Endodermal cell (in vitro differentiated cells): ENCODE measurements at regions not wholly inside any gene's neighbourhood (a gene's known extent, or its start where the extent isn't known, plus 50 kb on each side); places are given as distances from the start of the nearest gene placed in this dataset.

Experiments
- DNase-seq: peaks from one replicate; pipeline ENCODE4 v3.0.0-alpha.2; 2017
- H3K27ac ChIP-seq: 2 replicates; pipeline ENCODE4 v1.5.1; 2013; ENCODE audit warnings: mild to moderate bottlenecking, low read depth, low read length, moderate library complexity
- H3K27me3 ChIP-seq: 2 replicates; pipeline ENCODE4 v1.6.1; 2013; ENCODE audit warnings: mild to moderate bottlenecking, low read length, moderate library complexity; ENCODE audit not compliant: insufficient read depth, control insufficient read depth, poor library complexity, severe bottlenecking
- H3K36me3 ChIP-seq: 2 replicates; pipeline ENCODE4 v1.7.0; 2013; ENCODE audit warnings: mild to moderate bottlenecking, low read length, moderate library complexity; ENCODE audit not compliant: control insufficient read depth, insufficient read depth
- H3K4me1 ChIP-seq: one replicate; pipeline ENCODE4 v1.7.0; 2013; ENCODE audit warnings: low read length; ENCODE audit not compliant: control insufficient read depth, insufficient read depth
- H3K4me3 ChIP-seq: 2 replicates; pipeline ENCODE4 v1.5.1; 2013; ENCODE audit warnings: mild to moderate bottlenecking, low read length, moderate library complexity
- H3K9ac ChIP-seq: 2 replicates; pipeline ENCODE4 v1.6.1; 2013; ENCODE audit warnings: mild to moderate bottlenecking, low read length, moderate library complexity; ENCODE audit not compliant: poor library complexity, severe bottlenecking; ENCODE audit errors: extremely low read depth
- H3K9me3 ChIP-seq: 2 replicates; pipeline ENCODE4 v1.6.1; 2013; ENCODE audit warnings: mild to moderate bottlenecking, low read length, moderate library complexity; ENCODE audit not compliant: control insufficient read depth
- H3K27ac Mint-ChIP-seq: 2 replicates; pipeline ENCODE4 v1.8.0; 2020; ENCODE audit warnings: mixed read lengths
- H3K27me3 Mint-ChIP-seq: 2 replicates; pipeline ENCODE4 v1.8.0; 2021; ENCODE audit warnings: mild to moderate bottlenecking, mixed read lengths; ENCODE audit not compliant: insufficient read depth
- H3K36me3 Mint-ChIP-seq: 2 replicates; pipeline ENCODE4 v1.8.0; 2020; ENCODE audit warnings: low read depth, mixed read lengths
- H3K4me1 Mint-ChIP-seq: 2 replicates; pipeline ENCODE4 v1.8.0; 2020; ENCODE audit warnings: mixed read lengths
- H3K4me3 Mint-ChIP-seq: 2 replicates; pipeline ENCODE4 v1.8.0; 2020; ENCODE audit warnings: mild to moderate bottlenecking, moderate library complexity, mixed read lengths
- H3K9me3 Mint-ChIP-seq: 2 replicates; pipeline ENCODE4 v1.8.0; 2020; ENCODE audit warnings: mild to moderate bottlenecking, mixed read lengths
- CTCF ChIP-seq: fragments of 200-600 bp; sonication (generic); conservative IDR thresholded peaks from 2 replicates; pipeline ENCODE4 v1.5.0; 2021; ENCODE audit warnings: antibody characterized with exemption, mild to moderate bottlenecking
- WGBS, 2 experiments: methylation state at CpG; one replicate each; pipeline versions ENCODE4 v1.1.5 to v1.1.7; 2013; ENCODE audit warnings: missing lambda C conversion rate in 2 of 2, mixed read lengths in 1 of 2; ENCODE audit not compliant: insufficient coverage in 1 of 2, insufficient read length in 1 of 2; 5-methylcytosine and 5-hydroxymethylcytosine counted together

- Histone ChIP-seq H3K27me3 (no peaks in the 10 kb centered on the region), H3K36me3 (no peaks in the 10 kb centered on the region), H3K9me3 (peaks cover 14% of the 10 kb centered on the region), H3K9ac (no peak overlapping the region), H3K27ac (no peak overlapping the region), H3K4me3 (no peak overlapping the region), H3K4me1 (no peaks in the 10 kb centered on the region)
- no peak overlapping the region for H3K4me3 Mint-ChIP-seq
- H3K27me3 Mint-ChIP-seq = no peaks in the 10 kb centered on the region
- H3K9me3 Mint-ChIP-seq = no peaks in the 10 kb centered on the region
- no peak for DNase-seq
- H3K27ac Mint-ChIP-seq = no peak overlapping the region
- H3K4me1 Mint-ChIP-seq = no peaks in the 10 kb centered on the region
- TF ChIP-seq CTCF = no peak
- 97 to 100% methylated on average over 2 of the region's 2 CpGs for WGBS, 2 experiments
- no peaks in the 10 kb centered on the region for H3K36me3 Mint-ChIP-seq
Measured at GRCh38 chr2:150789376-150789905, 302.0 kb upstream of the RND3 start.

GRCh38 chr2:150788426-150789140 is 301.1 kb upstream of the RND3 start:
- Histone ChIP-seq H3K4me1 (no peaks in the 10 kb centered on the region), H3K9ac (no peak overlapping the region), H3K27ac (no peak overlapping the region), H3K9me3 (peaks cover 14% of the 10 kb centered on the region), H3K4me3 (no peak overlapping the region), H3K27me3 (no peaks in the 10 kb centered on the region), H3K36me3 (no peaks in the 10 kb centered on the region)
- Mint-ChIP-seq H3K27ac (no peak overlapping the region), H3K4me1 (no peaks in the 10 kb centered on the region), H3K4me3 (no peak overlapping the region), H3K9me3 (no peaks in the 10 kb centered on the region), H3K36me3 (no peaks in the 10 kb centered on the region), H3K27me3 (no peaks in the 10 kb centered on the region)
- DNase-seq = no peak
- TF ChIP-seq CTCF = no peak
- WGBS, 2 experiments = 96% methylated on average over 2 of the region's 3 CpGs; no CpG with 5 or more reads in 1 of the 2 experiments

- Histone ChIP-seq H3K27ac (no peak overlapping the region), H3K27me3 (no peaks in the 10 kb centered on the region), H3K9ac (no peak overlapping the region), H3K4me3 (no peak overlapping the region), H3K36me3 (no peaks in the 10 kb centered on the region), H3K4me1 (no peaks in the 10 kb centered on the region), H3K9me3 (peaks cover 14% of the 10 kb centered on the region)
- TF ChIP-seq CTCF = no peak
- no peak overlapping the region for H3K4me3 Mint-ChIP-seq
- no peak overlapping the region for H3K27ac Mint-ChIP-seq
- no peaks in the 10 kb centered on the region for H3K36me3 Mint-ChIP-seq
- no peaks in the 10 kb centered on the region for H3K4me1 Mint-ChIP-seq
- WGBS, 2 experiments = 92 to 100% methylated on average over 1 to 6 of the region's 6 CpGs
- H3K27me3 Mint-ChIP-seq = no peaks in the 10 kb centered on the region
- no peaks in the 10 kb centered on the region for H3K9me3 Mint-ChIP-seq
- DNase-seq = no peak
Measured at GRCh38 chr2:150787353-150788093, 300.1 kb upstream of the RND3 start.
